Body of pancreas (tissue), 4 donors: ENCODE measurements at regions not wholly inside any gene's neighbourhood (a gene's known extent, or its start where the extent isn't known, plus 50 kb on each side); places are given as distances from the start of the nearest gene placed in this dataset.

ENCODE experiments used
- ATAC-seq: fragments of 150-250 bp; one replicate; pipeline ENCODE4 v1.9.1; 2016
- DNase-seq, 4 donors: peaks; one replicate each; pipeline ENCODE4 v3.0.0-alpha.2; 2019
- H3K27ac ChIP-seq, 4 donors: fragments of 200-600 bp; sonication (generic); 1 replicate in 3 of 4; 2 replicates in 1 of 4; pipeline versions ENCODE4 v1.5.1 to v1.6.1; 2016 to 2019; ENCODE audit warnings: mild to moderate bottlenecking in 1 of 4, mixed read lengths in 1 of 4, moderate library complexity in 1 of 4
- H3K27me3 ChIP-seq, 2 donors: fragments of 200-600 bp; sonication (generic); one replicate each; pipeline ENCODE4 v1.6.0; 2016; ENCODE audit warnings: mild to moderate bottlenecking in 1 of 2
- H3K36me3 ChIP-seq, 2 donors: fragments of 200-600 bp; sonication (generic); replicated peaks in 1 of 2; 2 replicates each; pipeline ENCODE4 v1.5.1; 2016; ENCODE audit warnings: low read depth in 2 of 2; ENCODE audit not compliant: insufficient read depth in 1 of 2
- H3K4me1 ChIP-seq: fragments of 200-600 bp; sonication (generic); one replicate; pipeline ENCODE4 v1.6.0; 2016
- H3K4me3 ChIP-seq, 2 donors: fragments of 200-600 bp; sonication (generic); 1 replicate in 1 of 2; 2 replicates in 1 of 2; pipeline ENCODE4 v1.5.1; 2016 to 2019
- H3K9me3 ChIP-seq, 3 donors: fragments of 200-600 bp; sonication (generic); 1 replicate in 2 of 3; 2 replicates in 1 of 3; pipeline ENCODE4 v1.5.1; 2016
- CTCF ChIP-seq, 7 experiments: fragments of 450-650 bp in 4 of 7; fragments of 200-600 bp in 3 of 7; sonication (generic) in 3 of 7; IDR thresholded peaks; one replicate each; pipeline ENCODE4 v1.5.1; 2016 to 2019; ENCODE audit warnings: antibody characterized with exemption in 7 of 7
- POLR2A ChIP-seq, 3 donors: fragments of 450-650 bp; IDR thresholded peaks; one replicate each; pipeline ENCODE4 v1.6.1; 2016; ENCODE audit warnings: antibody characterized with exemption in 3 of 3, mild to moderate bottlenecking in 2 of 3
- WGBS, 2 donors: methylation state at CpG; one replicate each; pipeline ENCODE4 v1.1.5; 2017; 5-methylcytosine and 5-hydroxymethylcytosine counted together
- intact Hi-C: fragments of 100-400 bp; cut with DNase I; formaldehyde crosslinking; loops from one replicate; pipeline ENCODE4 v1.15.1; 2023

- no peak overlapping the region for H3K4me3 ChIP-seq
- 83 to 87% methylated on average over 4 of the region's 4 CpGs for WGBS, 2 donors
- H3K4me1 ChIP-seq, result no peaks in the 10 kb centered on the region
- no peak overlapping the region for H3K27ac ChIP-seq
- intact Hi-C loops, result no loop called here
- no peaks in the 10 kb centered on the region for H3K9me3 ChIP-seq
- H3K36me3 ChIP-seq, result no peaks in the 10 kb centered on the region
- ATAC-seq (no peak), DNase-seq (no peak)
- H3K27me3 ChIP-seq, result no peaks in the 10 kb centered on the region
- TF ChIP-seq CTCF (IDR thresholded peaks at IDR 0.05) (no peak), POLR2A (IDR thresholded peaks at IDR 0.05) (no peak)
Observed at GRCh38 chr16:63689068-63689467, 1432.8 kb downstream of the CDH11 start.

GRCh38 chr16:63684149-63685101 lies 1437.4 kb downstream of the CDH11 start:
- intact Hi-C loops, result no loop called here
- H3K27ac ChIP-seq, result no peak overlapping the region
- WGBS, 2 donors, result 70% methylated on average over 8 of the region's 8 CpGs
- no peaks in the 10 kb centered on the region for H3K9me3 ChIP-seq
- ATAC-seq (no peak), DNase-seq (no peak)
- H3K36me3 ChIP-seq, result no peaks in the 10 kb centered on the region
- no peaks in the 10 kb centered on the region for H3K27me3 ChIP-seq
- no peak for TF ChIP-seq POLR2A (IDR thresholded peaks at IDR 0.05)
- no peak for TF ChIP-seq CTCF (IDR thresholded peaks at IDR 0.05)
- H3K4me3 ChIP-seq, result no peak overlapping the region
- no peaks in the 10 kb centered on the region for H3K4me1 ChIP-seq

GRCh38 chr16:63682844-63683243 lies 1439.0 kb downstream of the CDH11 start:
- TF ChIP-seq CTCF (IDR thresholded peaks at IDR 0.05), result no peak
- no peak for TF ChIP-seq POLR2A (IDR thresholded peaks at IDR 0.05)
- Histone ChIP-seq H3K27me3 (no peaks in the 10 kb centered on the region), H3K27ac (no peak overlapping the region), H3K4me1 (no peaks in the 10 kb centered on the region), H3K4me3 (no peak overlapping the region), H3K36me3 (no peaks in the 10 kb centered on the region), H3K9me3 (no peaks in the 10 kb centered on the region)
- intact Hi-C loops, result no loop called here
- DNase-seq (no peak), ATAC-seq (no peak)
- 68 to 72% methylated on average over 3 of the region's 3 CpGs for WGBS, 2 donors

- DNase-seq (no peak), ATAC-seq (no peak)
- Histone ChIP-seq H3K36me3 (no peaks in the 10 kb centered on the region), H3K27ac (no peak overlapping the region), H3K4me1 (no peaks in the 10 kb centered on the region), H3K4me3 (no peak overlapping the region), H3K27me3 (no peaks in the 10 kb centered on the region), H3K9me3 (no peaks in the 10 kb centered on the region)
- intact Hi-C loops, result no loop called here
- TF ChIP-seq CTCF (IDR thresholded peaks at IDR 0.05) (no peak), POLR2A (IDR thresholded peaks at IDR 0.05) (no peak)
- 19 to 32% methylated on average over 2 of the region's 2 CpGs for WGBS, 2 donors
Observed at GRCh38 chr16:63672493-63672892, 1449.4 kb downstream of the CDH11 start.

- Histone ChIP-seq H3K27ac (no peak overlapping the region), H3K9me3 (no peaks in the 10 kb centered on the region), H3K27me3 (no peaks in the 10 kb centered on the region), H3K36me3 (no peaks in the 10 kb centered on the region), H3K4me3 (no peak overlapping the region), H3K4me1 (no peaks in the 10 kb centered on the region)
- ATAC-seq, result no peak
- intact Hi-C loops, result no loop called here
- WGBS, 2 donors, result 39 to 61% methylated on average over 1 of the region's 1 CpG
- no peak for DNase-seq
- no peak for TF ChIP-seq POLR2A (IDR thresholded peaks at IDR 0.05)
- no peak for TF ChIP-seq CTCF (IDR thresholded peaks at IDR 0.05)
Observed at GRCh38 chr16:63663155-63663554, 1458.7 kb downstream of the CDH11 start.
